T-helper 1 cell (primary cell): ENCODE measurements at regions not wholly inside any gene's neighbourhood (a gene's known extent, or its start where the extent isn't known, plus 50 kb on each side); places are given as distances from the start of the nearest gene placed in this dataset.
"Not testable (repeated sequence)": the region's sequence is repeated elsewhere in the genome, so short reads cannot be mapped to it uniquely, and the experiment has no call there.

Experiments
- DNase-seq, 5 donors: peaks; one replicate each; pipeline ENCODE4 v3.0.0-alpha.2; 2012 to 2020

- no peak for DNase-seq
Measured at GRCh38 chr18:39462436-39462835, 1896.8 kb upstream of the CELF4 start.

- no peak for DNase-seq
Measured at GRCh38 chr18:39460136-39460535, 1894.5 kb upstream of the CELF4 start.

GRCh38 chr18:39455285-39455684, 1889.7 kb upstream of the CELF4 start:
- DNase-seq: no peak

- no peak for DNase-seq
Measured at GRCh38 chr18:39454866-39455265, 1889.3 kb upstream of the CELF4 start.

GRCh38 chr18:39453882-39454281, 1888.3 kb upstream of the CELF4 start:
- DNase-seq: no peak

GRCh38 chr18:39453356-39453755, 1887.8 kb upstream of the CELF4 start:
- no peak for DNase-seq

- no peak for DNase-seq
Measured at GRCh38 chr18:39450958-39451357, 1885.4 kb upstream of the CELF4 start.

GRCh38 chr18:39449566-39449965, 1884.0 kb upstream of the CELF4 start:
- no peak for DNase-seq

- no peak for DNase-seq
Measured at GRCh38 chr18:39448942-39449341, 1883.3 kb upstream of the CELF4 start.

GRCh38 chr18:39444957-39445356, 1879.4 kb upstream of the CELF4 start:
- DNase-seq: not testable (repeated sequence)

GRCh38 chr18:39441648-39442047, 1876.0 kb upstream of the CELF4 start:
- no peak for DNase-seq

- DNase-seq: no peak
Measured at GRCh38 chr18:39435996-39436395, 1870.4 kb upstream of the CELF4 start.

GRCh38 chr18:39435209-39435608, 1869.6 kb upstream of the CELF4 start:
- no peak for DNase-seq

GRCh38 chr18:39434223-39434920, 1868.8 kb upstream of the CELF4 start:
- DNase-seq: no peak

GRCh38 chr18:39425172-39425850, 1859.7 kb upstream of the CELF4 start:
- DNase-seq: no peak

GRCh38 chr18:39424261-39424660, 1858.7 kb upstream of the CELF4 start:
- no peak for DNase-seq

- no peak for DNase-seq
Measured at GRCh38 chr18:39421276-39421675, 1855.7 kb upstream of the CELF4 start.

GRCh38 chr18:39419315-39419714, 1853.7 kb upstream of the CELF4 start:
- no peak for DNase-seq

GRCh38 chr18:39415471-39415870, 1849.9 kb upstream of the CELF4 start:
- DNase-seq: no peak

GRCh38 chr18:39414009-39414700, 1848.6 kb upstream of the CELF4 start:
- peak in 1 of 5 donors; percentile 48 for DNase-seq

GRCh38 chr18:39406941-39407340, 1841.3 kb upstream of the CELF4 start:
- no peak for DNase-seq

- DNase-seq: no peak
Measured at GRCh38 chr18:39403121-39403520, 1837.5 kb upstream of the CELF4 start.

- DNase-seq: no peak
Measured at GRCh38 chr18:39399662-39400061, 1834.1 kb upstream of the CELF4 start.

- no peak for DNase-seq
Measured at GRCh38 chr18:39396168-39396567, 1830.6 kb upstream of the CELF4 start.
